GM23338 (cell line): ENCODE measurements at regions not wholly inside any gene's neighbourhood (a gene's known extent, or its start where the extent isn't known, plus 50 kb on each side); places are given as distances from the start of the nearest gene placed in this dataset.

ENCODE experiments used
- CREB1 ChIP-seq: fragments of 250-450 bp; sonication (Bioruptor Pico); IDR thresholded peaks from 2 replicates; pipeline ENCODE4 v1.5.0; 2020; ENCODE audit warnings: low read depth, mild to moderate bottlenecking, moderate library complexity
- CTCF ChIP-seq, 2 experiments: fragments of 200-600 bp in 1 of 2; sonication (generic) in 1 of 2; conservative IDR thresholded peaks; 2 replicates each; pipeline versions ENCODE4 v1.5.1 to v1.6.1; 2016 to 2017; ENCODE audit warnings: antibody characterized with exemption in 2 of 2, low read depth in 2 of 2, mild to moderate bottlenecking in 2 of 2, moderate library complexity in 1 of 2
- EZH2 ChIP-seq: fragments of 200-600 bp; sonication (generic); IDR thresholded peaks from one replicate; pipeline ENCODE4 v1.8.0; 2017; ENCODE audit warnings: antibody characterized with exemption, mild to moderate bottlenecking, low read depth; ENCODE audit not compliant: unreplicated experiment
- EZH2phosphoT487 ChIP-seq: fragments of 200-600 bp; sonication (generic); IDR thresholded peaks from one replicate; pipeline ENCODE4 v1.8.1; 2018; ENCODE audit warnings: antibody characterized with exemption; ENCODE audit not compliant: unreplicated experiment
- JUNB ChIP-seq: IDR thresholded peaks from one replicate; pipeline ENCODE4 v1.6.1; 2016; ENCODE audit warnings: antibody characterized with exemption; ENCODE audit not compliant: unreplicated experiment
- POLR2AphosphoS5 ChIP-seq: IDR thresholded peaks from 2 replicates; pipeline ENCODE4 v1.6.1; 2016; ENCODE audit warnings: antibody characterized with exemption, low read depth
- STAT1 ChIP-seq: IDR thresholded peaks from one replicate; pipeline ENCODE4 v1.6.1; 2016; ENCODE audit warnings: antibody characterized with exemption; ENCODE audit not compliant: unreplicated experiment
- ZNF114 ChIP-seq: fragments of 250-450 bp; sonication (Bioruptor Pico); IDR thresholded peaks from 2 replicates; pipeline ENCODE4 v1.5.0; 2020; ENCODE audit warnings: mild to moderate bottlenecking, moderate library complexity
- ZNF331 ChIP-seq: fragments of 250-450 bp; sonication (Bioruptor Pico); IDR thresholded peaks from 2 replicates; pipeline ENCODE4 v1.5.0; 2020; ENCODE audit warnings: low read depth, mild to moderate bottlenecking, moderate library complexity
- ZNF462 ChIP-seq: fragments of 250-450 bp; sonication (Bioruptor Pico); IDR thresholded peaks from 2 replicates; pipeline ENCODE4 v1.5.0; 2020; ENCODE audit warnings: mild to moderate bottlenecking, moderate library complexity
- TF ChIP-seq, protein P1 (sequence below): IDR thresholded peaks from one replicate; pipeline ENCODE4 v1.6.1; 2018; ENCODE audit warnings: antibody characterized with exemption; ENCODE audit not compliant: unreplicated experiment
- TF ChIP-seq, protein P2 (sequence below): IDR thresholded peaks from 2 replicates; pipeline ENCODE4 v1.6.1; 2016; ENCODE audit warnings: antibody characterized with exemption

DNA sequence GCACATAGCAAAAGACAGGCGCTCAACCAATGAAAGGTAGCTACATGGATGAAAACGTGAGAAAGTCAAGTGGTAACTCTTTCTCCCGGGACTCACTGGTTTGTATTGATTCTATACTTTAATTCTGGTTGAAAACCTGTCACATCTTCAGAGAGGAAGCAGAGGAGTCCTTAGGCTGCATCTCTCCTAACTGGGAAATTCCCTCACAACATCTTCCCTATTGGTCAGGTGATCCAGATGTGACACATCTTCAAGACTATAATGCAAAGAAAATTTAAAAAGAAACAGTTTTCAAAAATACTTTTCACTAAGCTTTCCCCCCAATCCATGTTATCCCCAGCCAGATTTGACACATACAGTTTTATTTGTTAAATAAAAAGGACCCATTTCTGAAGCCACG, 62.7 kb upstream of the RCN1 start:
- TF ChIP-seq EZH2 (no peak), CTCF (conservative IDR thresholded peaks at IDR 0.05; ENCODE audit: low read depth in 2 of 2) (no peak), POLR2AphosphoS5 (no peak), EZH2phosphoT487 (no peak), CREB1 (no peak), ZNF331 (CRISPR knock-in tag) (no peak), JUNB (no peak), ZNF114 (CRISPR knock-in tag) (no peak), STAT1 (no peak), ZNF462 (no peak)
- TF ChIP-seq, protein P1, sequence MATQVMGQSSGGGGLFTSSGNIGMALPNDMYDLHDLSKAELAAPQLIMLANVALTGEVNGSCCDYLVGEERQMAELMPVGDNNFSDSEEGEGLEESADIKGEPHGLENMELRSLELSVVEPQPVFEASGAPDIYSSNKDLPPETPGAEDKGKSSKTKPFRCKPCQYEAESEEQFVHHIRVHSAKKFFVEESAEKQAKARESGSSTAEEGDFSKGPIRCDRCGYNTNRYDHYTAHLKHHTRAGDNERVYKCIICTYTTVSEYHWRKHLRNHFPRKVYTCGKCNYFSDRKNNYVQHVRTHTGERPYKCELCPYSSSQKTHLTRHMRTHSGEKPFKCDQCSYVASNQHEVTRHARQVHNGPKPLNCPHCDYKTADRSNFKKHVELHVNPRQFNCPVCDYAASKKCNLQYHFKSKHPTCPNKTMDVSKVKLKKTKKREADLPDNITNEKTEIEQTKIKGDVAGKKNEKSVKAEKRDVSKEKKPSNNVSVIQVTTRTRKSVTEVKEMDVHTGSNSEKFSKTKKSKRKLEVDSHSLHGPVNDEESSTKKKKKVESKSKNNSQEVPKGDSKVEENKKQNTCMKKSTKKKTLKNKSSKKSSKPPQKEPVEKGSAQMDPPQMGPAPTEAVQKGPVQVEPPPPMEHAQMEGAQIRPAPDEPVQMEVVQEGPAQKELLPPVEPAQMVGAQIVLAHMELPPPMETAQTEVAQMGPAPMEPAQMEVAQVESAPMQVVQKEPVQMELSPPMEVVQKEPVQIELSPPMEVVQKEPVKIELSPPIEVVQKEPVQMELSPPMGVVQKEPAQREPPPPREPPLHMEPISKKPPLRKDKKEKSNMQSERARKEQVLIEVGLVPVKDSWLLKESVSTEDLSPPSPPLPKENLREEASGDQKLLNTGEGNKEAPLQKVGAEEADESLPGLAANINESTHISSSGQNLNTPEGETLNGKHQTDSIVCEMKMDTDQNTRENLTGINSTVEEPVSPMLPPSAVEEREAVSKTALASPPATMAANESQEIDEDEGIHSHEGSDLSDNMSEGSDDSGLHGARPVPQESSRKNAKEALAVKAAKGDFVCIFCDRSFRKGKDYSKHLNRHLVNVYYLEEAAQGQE = no peak
- TF ChIP-seq, protein P2, sequence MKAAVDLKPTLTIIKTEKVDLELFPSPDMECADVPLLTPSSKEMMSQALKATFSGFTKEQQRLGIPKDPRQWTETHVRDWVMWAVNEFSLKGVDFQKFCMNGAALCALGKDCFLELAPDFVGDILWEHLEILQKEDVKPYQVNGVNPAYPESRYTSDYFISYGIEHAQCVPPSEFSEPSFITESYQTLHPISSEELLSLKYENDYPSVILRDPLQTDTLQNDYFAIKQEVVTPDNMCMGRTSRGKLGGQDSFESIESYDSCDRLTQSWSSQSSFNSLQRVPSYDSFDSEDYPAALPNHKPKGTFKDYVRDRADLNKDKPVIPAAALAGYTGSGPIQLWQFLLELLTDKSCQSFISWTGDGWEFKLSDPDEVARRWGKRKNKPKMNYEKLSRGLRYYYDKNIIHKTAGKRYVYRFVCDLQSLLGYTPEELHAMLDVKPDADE = no peak
